GM21528 (cell line): ENCODE measurements at regions not wholly inside any gene's neighbourhood (a gene's known extent, or its start where the extent isn't known, plus 50 kb on each side); places are given as distances from the start of the nearest gene placed in this dataset.
"Not testable (repeated sequence)": the region's sequence is repeated elsewhere in the genome, so short reads cannot be mapped to it uniquely, and the experiment has no call there.

Source experiments
- ATAC-seq: cut with Tn5 transposase; IDR thresholded peaks from one replicate; pipeline ENCODE4 v1.9.1; 2021; ENCODE audit warnings: mild to moderate bottlenecking, moderate library complexity; ENCODE audit not compliant: unreplicated experiment, low FRiP score

DNA sequence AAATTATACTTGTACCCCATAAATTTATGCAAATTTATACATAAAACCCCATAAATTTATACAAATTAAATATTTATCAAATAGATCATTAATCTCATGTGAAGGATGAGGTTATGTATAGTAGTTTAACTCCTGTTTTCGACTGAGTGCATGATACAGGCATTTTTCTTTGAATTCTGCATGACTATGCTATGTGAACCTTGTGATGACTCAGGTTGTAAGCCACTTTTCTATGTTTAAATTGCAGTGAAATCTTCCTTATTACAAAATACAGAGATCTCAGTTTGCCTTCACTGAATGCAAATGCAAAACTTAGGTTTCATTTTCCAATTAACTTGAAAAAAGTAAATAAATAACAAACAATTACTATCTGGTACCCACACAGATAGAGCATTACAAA, 843.7 kb downstream of the CDH11 start:
- ATAC-seq = no peak

DNA sequence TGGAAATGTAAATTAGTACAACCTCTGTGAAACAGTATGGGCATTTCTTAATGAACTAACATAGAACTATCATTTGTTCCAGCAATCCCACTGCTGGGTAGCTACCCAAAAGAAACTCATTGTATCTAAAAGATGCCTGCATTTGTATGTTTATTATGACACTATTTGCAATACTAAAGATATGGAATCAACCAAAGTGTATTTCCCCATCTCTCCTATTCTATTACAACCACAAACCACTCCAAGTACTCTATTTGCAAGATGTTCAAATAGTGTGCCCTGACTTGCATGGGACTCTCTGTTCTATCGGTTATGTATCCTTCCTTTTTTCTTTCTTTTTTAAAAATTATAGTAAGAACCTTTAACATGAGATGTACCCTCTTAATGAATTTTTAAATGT, 845.2 kb downstream of the CDH11 start:
- ATAC-seq = no peak

DNA sequence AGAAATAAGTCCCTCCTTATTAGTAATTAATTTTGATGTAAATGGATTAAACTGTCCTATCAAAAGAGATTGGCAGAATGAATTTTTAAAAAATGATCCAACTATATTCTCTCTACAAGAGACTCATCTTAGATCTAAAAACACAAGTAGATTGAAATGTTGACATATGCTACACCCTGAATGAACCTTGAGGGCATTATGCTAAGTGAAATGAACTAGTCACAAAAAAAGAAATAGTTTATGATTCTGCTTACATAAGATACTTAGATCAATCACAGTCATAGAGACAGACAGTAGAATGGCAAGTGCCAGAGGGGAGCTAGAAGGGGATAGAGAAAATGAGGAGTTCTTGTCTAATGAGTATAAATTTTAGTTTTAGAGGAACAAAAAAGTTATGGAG, 849.8 kb downstream of the CDH11 start:
- no peak for ATAC-seq

DNA sequence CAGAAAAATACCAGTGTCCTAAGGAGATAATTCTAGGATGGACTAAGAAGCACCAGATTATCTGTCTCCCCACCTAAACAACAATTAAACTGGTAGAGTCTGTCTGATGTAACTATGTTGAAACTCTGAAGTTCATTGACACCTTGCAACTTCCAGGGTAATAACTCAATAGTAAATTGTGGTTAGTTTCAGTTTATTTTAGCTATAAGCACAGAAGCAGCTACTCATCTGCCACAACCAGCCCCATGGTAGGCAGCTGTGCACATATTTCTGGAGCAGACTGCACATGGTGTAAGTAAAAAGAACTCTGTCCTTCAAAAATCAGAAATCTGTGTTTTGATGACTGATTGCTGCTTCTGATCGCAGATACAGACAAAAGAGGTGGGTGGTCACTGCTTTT, 852.1 kb downstream of the CDH11 start:
- ATAC-seq = no peak

DNA sequence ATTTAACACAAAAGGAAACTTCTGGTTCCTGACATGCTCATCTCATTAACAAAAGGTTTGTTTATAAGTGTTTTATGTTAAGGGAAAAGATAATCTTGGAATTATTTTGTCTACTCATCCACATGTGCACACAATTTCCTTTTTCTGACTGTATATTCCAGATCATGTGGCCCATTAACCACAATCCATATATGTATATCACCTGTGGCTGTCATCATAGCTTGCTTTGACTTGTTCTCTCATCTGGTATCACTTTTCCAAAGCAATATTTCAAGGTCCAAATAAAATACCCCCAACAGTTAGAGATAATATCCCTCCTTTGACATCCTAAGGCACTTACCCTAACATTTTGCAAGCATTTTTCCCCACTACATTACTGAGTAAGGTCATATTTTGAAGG, 856.1 kb downstream of the CDH11 start:
- no peak for ATAC-seq

DNA sequence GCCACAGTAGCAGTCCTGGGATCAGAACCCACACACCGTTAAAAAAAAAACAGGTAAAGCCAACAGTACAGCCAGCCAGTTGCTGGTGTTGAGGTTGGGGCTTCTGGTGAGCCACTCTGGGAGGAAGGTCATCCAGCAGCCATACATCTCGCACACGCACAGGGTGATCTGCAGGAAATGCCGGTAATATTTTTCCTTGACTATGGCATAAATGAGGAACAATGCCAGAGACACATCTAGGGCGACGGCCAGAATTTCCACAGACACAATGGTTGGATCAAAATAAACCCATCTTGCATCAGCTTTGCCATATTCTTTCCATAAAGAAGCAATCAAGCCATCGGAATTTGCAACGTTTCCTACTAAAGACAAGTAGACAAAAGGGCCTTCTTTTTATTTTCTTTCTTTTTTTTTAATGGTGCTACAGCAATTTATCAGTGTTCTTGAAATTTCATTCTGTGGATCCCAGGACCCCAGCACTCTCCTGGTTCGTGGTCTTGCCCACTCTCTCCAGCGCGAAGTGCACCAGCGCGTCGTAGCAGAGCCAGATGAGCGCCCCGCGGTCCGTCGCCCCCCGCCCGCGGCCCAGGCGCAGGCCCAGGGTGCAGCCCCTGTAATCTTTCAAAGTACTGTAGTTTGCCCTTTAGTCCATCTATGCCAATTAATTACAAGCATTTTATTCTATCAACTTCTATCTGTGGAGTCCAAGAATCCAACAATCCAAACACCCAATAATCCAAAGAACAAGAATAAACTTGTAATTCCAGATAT, 861.0 kb downstream of the CDH11 start:
- ATAC-seq = not testable (repeated sequence)

DNA sequence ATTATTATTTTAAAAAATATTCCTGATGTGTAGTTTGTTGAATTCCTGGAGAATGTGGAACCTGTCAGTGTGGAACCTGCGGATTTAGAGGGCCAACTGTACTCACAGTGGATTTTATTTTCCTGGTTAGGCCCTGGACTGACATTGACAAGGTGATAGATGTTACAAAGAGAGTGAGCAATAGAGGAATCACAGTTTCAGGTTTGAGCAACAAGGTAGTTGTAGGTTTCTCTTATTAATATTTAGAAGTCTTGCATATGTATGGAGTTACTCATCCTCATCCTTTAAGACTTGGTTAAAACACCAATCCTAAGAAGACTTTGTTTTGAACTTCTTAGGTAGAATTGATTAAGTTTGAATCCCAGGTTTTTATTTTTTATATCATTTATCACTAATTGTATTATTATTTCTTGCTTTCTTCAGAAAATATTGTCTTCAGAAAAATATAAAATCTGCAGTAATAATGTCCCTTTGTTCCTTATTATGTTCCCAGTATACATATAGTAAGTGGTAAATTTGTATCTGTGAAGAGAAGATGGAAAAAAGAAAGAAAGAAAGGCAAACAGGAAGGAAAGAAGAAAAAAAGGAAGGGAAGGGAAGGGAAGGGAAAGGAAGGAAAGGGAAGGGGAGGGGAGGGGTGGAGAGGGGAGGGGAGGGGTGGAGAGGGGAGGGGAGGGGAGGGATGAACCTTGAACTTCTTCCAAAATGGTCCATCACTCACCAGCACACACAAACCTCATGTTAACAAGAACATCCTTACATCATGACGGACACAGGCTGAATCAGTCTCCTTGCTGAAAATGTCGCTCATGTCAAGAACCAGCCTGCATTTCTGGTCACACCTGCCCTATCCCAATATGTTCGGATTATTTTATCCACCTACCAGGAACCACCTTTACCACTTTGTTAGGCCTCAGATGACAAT, 867.2 kb downstream of the CDH11 start:
- ATAC-seq = no peak

DNA sequence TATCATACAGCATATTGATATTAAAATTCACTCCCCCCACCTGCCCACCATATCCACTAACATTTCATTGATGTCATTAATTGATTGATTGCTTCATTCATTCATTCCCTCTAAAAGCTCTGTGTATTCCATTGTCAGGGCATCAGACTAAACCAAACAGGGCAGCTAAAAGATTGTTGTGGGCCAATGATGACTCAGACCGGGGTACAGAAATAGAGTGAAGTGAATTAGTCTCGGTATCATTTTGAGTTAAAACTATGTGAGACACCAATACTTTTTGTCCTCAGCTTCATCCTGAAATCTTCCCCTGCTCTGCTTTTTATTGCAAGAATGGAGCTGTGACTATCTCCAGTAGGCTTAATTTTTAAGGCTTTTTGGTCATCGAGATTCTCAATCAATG, 868.3 kb downstream of the CDH11 start:
- no peak for ATAC-seq

DNA sequence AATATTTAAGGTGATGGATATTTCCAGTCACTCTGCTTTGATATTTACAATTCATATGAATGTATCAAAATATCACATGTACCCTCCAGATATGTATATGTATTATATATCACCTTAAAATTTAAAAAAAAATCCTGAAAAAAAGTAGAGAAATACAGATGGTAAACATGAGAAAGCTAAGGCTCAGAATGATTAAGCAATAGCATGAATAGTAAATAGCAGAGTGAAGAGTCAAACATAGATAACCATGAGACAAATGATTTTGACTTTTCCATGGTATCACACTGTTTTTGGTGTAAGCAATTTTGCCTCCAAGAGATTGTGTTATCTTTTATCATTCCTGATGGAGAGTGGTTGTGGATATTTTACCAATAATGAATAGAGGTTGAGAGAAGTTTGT, 868.8 kb downstream of the CDH11 start:
- no peak for ATAC-seq

DNA sequence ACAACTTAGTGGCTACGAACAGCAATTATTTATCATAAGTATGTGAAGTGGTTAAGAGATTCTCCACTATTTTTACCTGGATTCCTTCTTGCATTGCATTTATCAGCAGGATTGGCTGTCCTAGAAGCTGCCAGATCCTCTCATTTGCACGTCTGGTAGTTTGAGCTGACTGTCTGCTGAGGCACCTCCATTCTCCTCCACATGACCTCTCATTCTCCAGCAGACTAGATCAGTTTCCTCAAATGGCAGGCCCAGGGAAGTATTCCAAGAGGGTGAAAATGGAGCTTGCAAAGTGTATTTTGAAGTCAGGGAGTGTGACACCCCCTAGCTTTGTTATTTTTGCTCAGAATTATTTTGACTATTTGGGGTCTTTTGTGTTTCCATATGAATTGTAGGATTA, 870.1 kb downstream of the CDH11 start:
- no peak for ATAC-seq

DNA sequence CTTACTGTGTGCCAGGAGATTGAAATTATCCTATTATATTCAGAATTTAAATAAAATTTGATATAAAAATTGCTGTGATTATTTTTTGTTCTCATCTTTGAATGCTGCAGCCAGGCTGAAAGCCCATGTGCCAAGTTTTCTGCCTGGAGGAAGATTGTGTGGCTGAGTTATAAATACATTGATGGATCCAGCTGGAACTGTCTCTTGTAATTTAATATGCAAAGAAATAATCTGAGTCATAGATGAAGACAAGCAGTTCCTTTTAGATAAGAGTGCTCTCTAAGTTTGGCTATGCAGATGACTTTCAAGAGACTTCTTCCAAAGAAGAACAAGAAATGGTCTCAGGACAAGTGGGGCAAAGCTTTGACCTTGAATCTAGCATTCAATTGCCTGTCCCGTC, 871.0 kb downstream of the CDH11 start:
- no peak for ATAC-seq

DNA sequence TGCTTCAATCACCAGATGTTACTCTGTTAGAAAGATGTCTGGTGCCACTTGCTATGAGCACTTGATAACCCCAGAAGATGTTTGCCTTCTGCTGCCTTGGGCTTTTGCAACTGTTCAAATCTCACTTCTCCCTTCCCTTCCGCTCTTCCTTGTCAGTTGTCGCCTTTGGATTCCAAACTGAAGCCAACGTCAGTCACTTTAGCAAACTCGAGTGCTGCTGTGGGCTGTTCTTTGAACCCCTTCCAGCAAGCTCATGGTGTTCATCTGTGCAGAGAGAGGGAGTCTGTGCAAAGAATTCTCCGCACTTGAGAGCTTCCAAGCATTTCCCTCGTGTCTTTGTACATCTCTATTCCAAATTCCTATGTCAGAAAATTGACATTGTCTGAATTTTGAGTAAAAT, 879.4 kb downstream of the CDH11 start:
- ATAC-seq = no peak

DNA sequence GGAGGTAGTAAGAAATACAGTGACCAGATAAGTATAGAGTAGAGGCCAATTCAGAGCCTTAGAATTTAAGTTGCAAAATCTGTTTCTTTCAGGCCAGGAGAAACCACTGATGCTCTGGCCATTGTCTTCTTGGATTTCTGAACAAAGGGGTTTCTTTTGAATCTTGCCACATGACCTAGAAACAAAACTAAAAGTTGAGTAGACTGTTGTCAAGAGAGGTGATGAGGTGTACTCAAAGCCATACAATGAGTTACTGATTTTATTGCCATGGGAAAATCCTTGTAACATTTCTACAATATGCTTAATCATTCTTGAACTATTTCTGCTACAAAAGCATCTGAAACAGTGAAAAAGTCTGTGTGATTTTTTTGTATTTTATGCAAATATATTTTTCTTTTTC, 881.3 kb downstream of the CDH11 start:
- ATAC-seq = no peak

DNA sequence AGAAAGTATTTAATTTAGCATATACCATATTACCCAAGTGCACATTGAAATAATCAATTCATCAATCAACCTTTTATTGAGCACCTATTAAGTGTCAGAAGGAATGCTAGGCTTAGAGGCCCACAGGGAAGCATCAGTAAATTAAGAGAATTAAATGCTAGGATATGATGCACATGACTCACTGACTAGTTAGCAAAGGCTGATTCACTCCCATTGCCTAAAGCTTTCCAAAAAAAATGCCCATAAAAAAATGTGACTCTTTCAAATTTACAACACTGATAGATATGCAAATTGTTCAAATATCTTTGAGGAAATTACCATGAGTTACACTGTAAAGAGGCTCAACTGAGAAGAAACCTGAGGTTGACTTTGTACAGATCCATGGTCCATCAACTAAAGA, 883.3 kb downstream of the CDH11 start:
- no peak for ATAC-seq

DNA sequence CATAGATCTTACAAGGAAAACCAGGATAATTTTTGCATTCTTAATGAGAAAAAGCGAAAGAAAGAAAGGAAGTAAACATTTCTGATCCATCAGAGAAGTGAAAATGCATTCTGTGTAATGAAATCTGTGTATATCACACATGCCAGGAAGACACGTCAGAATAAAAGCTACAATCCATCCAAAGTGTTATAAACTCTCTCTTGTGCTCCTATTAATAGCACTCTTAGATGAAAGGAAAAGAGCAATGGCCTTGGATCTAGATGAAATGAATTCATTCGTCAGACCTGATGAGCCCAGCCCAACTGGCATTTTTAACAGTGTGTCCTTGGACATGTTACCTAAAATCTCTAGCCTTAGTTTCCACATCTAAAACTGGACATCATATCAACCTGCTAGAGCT, 885.5 kb downstream of the CDH11 start:
- no peak for ATAC-seq

DNA sequence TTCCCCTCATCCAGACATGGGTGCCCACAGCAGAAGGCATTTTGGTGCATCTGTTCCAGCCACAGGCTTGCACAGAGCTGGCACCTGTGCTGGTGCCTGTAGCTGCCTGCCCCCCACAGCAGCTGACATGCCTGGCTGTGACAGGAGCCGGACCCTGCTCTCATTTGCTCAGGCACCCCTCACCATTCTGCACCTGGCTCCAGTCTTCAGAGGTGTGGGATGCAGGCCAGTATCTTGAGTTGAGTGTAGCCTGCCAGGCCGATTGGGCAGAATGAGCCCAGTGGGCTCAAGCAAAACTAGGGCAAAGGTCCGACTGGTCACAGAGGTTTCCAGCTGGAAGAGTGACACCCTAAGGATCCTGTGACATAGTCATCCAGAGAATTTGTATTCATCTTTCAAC, 887.7 kb downstream of the CDH11 start:
- ATAC-seq = no peak

DNA sequence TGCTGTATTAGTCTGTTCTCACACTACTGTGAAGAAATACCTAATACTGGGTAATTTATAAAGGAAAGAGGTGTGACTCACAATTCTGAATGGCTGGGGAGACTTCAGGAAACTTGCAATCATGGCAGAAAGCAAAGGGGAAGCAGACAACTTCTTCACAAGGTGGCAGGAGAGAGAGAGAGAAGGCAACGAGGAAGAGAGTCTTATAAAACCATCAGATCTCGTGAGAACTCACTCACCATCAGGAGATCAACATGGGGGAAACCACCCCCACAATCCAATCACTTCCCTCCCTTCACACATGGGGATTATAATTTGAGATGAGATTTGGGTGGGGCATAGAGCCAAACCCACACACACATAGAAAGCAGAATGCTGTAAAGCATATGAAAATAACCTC, 896.2 kb downstream of the CDH11 start:
- ATAC-seq = no peak

DNA sequence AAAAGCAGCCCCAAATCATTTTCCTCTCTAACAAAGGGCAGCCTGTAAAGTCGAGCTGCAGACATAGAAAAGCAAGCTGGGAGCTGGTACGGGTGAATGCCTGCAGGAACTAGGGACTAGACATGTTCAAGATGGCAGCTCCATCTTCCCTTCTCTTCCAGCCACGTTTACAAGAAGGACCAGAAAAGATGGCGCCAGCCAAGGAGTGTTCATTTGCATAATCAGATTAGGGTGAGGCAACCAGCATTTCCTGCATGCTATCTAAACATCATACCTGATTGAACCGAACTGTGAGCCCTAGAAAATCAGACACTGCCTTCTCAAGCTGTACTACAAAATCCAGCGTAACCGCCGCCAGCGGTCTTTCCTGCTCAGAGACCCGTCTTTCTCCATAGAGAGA, 896.8 kb downstream of the CDH11 start:
- ATAC-seq = no peak

DNA sequence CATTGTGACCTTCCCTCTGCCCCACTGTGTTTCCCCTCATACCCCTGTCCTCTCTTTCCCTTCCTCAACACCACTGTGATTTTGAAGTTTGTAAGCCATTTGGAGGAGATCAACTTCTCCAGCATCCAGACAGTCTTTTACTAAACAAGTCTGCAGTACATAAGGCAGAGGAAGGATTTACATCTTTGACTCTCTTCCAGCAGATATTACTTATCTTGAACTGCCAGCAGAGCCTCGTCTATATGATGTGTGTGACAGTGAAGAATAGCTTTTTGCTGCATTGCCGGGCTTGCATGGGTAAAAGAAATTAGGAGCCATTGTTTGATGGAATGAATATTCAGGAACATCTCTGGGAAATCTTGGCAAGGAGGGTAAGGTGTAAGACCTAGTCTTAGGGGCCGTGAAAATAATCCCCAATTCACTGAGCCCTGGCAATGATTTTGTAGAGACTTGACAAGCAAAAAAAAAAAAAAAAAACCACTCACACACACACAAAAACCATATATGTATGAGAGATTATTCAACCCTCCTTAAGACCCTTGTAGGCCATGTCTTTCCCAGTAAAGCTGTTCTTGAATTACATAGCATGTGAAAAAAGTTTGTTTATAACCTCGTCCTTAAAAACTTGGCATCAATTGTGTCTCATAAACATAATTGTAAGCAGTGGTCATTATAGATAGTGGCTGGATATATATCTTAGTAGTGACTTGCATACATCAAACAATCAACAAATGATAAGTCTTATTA, 903.9 kb downstream of the CDH11 start:
- ATAC-seq = no peak

DNA sequence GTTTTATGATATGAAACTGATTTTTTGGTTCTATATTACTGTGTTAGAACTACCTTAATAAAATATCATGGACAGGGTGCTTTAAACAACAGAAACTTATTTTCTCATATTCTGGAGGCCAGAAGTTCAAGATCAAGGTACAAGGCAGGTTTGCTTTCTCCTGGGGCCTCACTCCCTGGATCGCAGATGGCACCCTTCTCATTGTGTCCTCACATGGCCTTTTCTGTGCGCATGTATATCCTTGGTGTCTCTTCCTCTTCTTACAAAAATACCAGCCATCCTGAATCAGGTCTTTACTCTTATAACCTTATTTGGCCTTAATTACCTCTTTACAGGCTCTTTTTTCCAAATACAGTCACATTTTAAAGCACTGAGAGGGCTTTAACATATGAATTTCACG, 906.1 kb downstream of the CDH11 start:
- no peak for ATAC-seq

DNA sequence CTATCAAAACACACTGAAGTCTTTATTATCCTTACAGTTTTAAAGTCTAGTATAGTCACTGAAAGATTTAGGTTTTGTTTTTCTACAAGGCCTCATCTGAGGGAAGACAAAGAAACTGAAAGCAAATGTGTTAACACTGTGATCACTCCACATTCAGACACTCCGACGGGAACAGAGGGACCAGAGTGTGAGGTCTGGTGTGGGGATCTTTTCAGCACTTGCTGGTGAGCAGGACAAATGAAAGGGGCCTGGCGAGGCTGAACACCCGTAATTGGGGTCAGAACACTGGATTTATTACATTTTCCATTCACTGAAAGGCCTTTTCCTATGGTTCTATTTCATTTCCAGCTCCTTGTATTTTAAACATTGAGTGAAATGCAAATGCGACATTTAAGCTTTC, 910.5 kb downstream of the CDH11 start:
- no peak for ATAC-seq
